Adrenal gland (tissue), 5 donors: ENCODE measurements at regions not wholly inside any gene's neighbourhood (a gene's known extent, or its start where the extent isn't known, plus 50 kb on each side); places are given as distances from the start of the nearest gene placed in this dataset.

Source experiments
- CTCF ChIP-seq, 6 experiments: fragments of 450-650 bp in 4 of 6; fragments of 200-600 bp in 2 of 6; sonication (generic) in 1 of 6; IDR thresholded peaks; 1 replicate in 5 of 6; 2 replicates in 1 of 6; pipeline versions ENCODE4 v1.5.1 to v1.8.0; 2016 to 2021; ENCODE audit warnings: antibody characterized with exemption in 6 of 6, mild to moderate bottlenecking in 2 of 6, moderate library complexity in 1 of 6
- POLR2A ChIP-seq, 2 donors: fragments of 450-650 bp; IDR thresholded peaks; one replicate each; pipeline ENCODE4 v1.6.1; 2017; ENCODE audit warnings: antibody characterized with exemption in 2 of 2, mild to moderate bottlenecking in 2 of 2, moderate library complexity in 1 of 2
- donor health status: DM: no; HTN: no; CAD: no.

- TF ChIP-seq CTCF (IDR thresholded peaks at IDR 0.05): no peak
- TF ChIP-seq POLR2A (IDR thresholded peaks at IDR 0.05): no peak
Measured at GRCh38 chr18:28571929-28572328, 395.0 kb upstream of the CDH2 start.
